ENCODE measurements at regions not wholly inside any gene's neighbourhood (a gene's known extent, or its start where the extent isn't known, plus 50 kb on each side); places are given as distances from the start of the nearest gene placed in this dataset.

- TF ChIP-seq CTCF (IDR thresholded peaks at IDR 0.05) (no peak), EP300 (IDR thresholded peaks at IDR 0.05) (no peak), POLR2A (IDR thresholded peaks at IDR 0.05) (no peak), POLR2AphosphoS5 (IDR thresholded peaks at IDR 0.05) (no peak)
These were observed 206.6 kb downstream of the ICE1 start for GRCh38 chr5:5628866-5629606.

Data from gastroesophageal sphincter (tissue), 3 donors.